Stimulated activated CD8-positive, alpha-beta memory T cell treated with anti-CD3 and anti-CD28 coated beads, Interleukin-15, amount 100 ng/mL, for 4 hours (primary cell): ENCODE measurements at regions not wholly inside any gene's neighbourhood (a gene's known extent, or its start where the extent isn't known, plus 50 kb on each side); places are given as distances from the start of the nearest gene placed in this dataset.
"Not testable (repeated sequence)": the region's sequence is repeated elsewhere in the genome, so short reads cannot be mapped to it uniquely, and the experiment has no call there.

ENCODE experiments used
- DNase-seq, 2 donors: peaks; one replicate each; pipeline ENCODE4 v3.0.0-alpha.2; 2020; ENCODE audit warnings: low read depth in 2 of 2

GRCh38 chr18:78448591-78448990 is 531.0 kb upstream of the SALL3 start:
- no peak for DNase-seq

GRCh38 chr18:78454221-78454620 is 525.4 kb upstream of the SALL3 start:
- no peak for DNase-seq

- no peak for DNase-seq
Measured at GRCh38 chr18:78455386-78455785, 524.2 kb upstream of the SALL3 start.

- no peak for DNase-seq
Measured at GRCh38 chr18:78457011-78457410, 522.6 kb upstream of the SALL3 start.

GRCh38 chr18:78457731-78458130 is 521.9 kb upstream of the SALL3 start:
- DNase-seq = no peak

- no peak for DNase-seq
Measured at GRCh38 chr18:78458356-78458755, 521.3 kb upstream of the SALL3 start.

- DNase-seq = no peak
Measured at GRCh38 chr18:78459668-78460067, 520.0 kb upstream of the SALL3 start.

GRCh38 chr18:78460558-78460957 is 519.1 kb upstream of the SALL3 start:
- no peak for DNase-seq

GRCh38 chr18:78473563-78473962 is 506.1 kb upstream of the SALL3 start:
- no peak for DNase-seq

- DNase-seq = no peak
Measured at GRCh38 chr18:78477840-78478239, 501.8 kb upstream of the SALL3 start.

GRCh38 chr18:78479443-78479842 is 500.2 kb upstream of the SALL3 start:
- no peak for DNase-seq

GRCh38 chr18:78480262-78481054 is 499.2 kb upstream of the SALL3 start:
- no peak for DNase-seq

- DNase-seq = no peak
Measured at GRCh38 chr18:78482378-78482777, 497.2 kb upstream of the SALL3 start.

- DNase-seq = no peak
Measured at GRCh38 chr18:78487649-78488048, 492.0 kb upstream of the SALL3 start.

GRCh38 chr18:78492064-78492812 is 487.4 kb upstream of the SALL3 start:
- DNase-seq = no peak

GRCh38 chr18:78492813-78493371 is 486.7 kb upstream of the SALL3 start:
- no peak for DNase-seq

- not testable (repeated sequence) for DNase-seq
Measured at GRCh38 chr18:78493490-78493889, 486.1 kb upstream of the SALL3 start.

- no peak for DNase-seq
Measured at GRCh38 chr18:78494204-78495085, 485.2 kb upstream of the SALL3 start.

- DNase-seq = no peak
Measured at GRCh38 chr18:78495550-78495949, 484.1 kb upstream of the SALL3 start.

GRCh38 chr18:78496079-78496478 is 483.5 kb upstream of the SALL3 start:
- DNase-seq = no peak

- DNase-seq = no peak
Measured at GRCh38 chr18:78497641-78498040, 482.0 kb upstream of the SALL3 start.

GRCh38 chr18:78499586-78499985 is 480.0 kb upstream of the SALL3 start:
- no peak for DNase-seq
